ENCODE measurements at regions not wholly inside any gene's neighbourhood (a gene's known extent, or its start where the extent isn't known, plus 50 kb on each side); places are given as distances from the start of the nearest gene placed in this dataset.
"Not testable (repeated sequence)": the region's sequence is repeated elsewhere in the genome, so short reads cannot be mapped to it uniquely, and the experiment has no call there.

- Mint-ChIP-seq H3K27me3 (ENCODE audit: low read depth) (no peaks in the 10 kb centered on the region), H3K27ac (no peak overlapping the region), H3K36me3 (ENCODE audit: low read depth) (no peaks in the 10 kb centered on the region), H3K4me1 (ENCODE audit: low read depth) (no peaks in the 10 kb centered on the region), H3K9me3 (peaks cover 4% of the 10 kb centered on the region), H3K4me3 (no peak overlapping the region)
Observed at GRCh38 chrX:53883196-53883595, 161.1 kb downstream of the PHF8 start.

GRCh38 chrX:53882331-53882730 lies 161.9 kb downstream of the PHF8 start:
- Mint-ChIP-seq H3K9me3 (peaks cover 9% of the 10 kb centered on the region), H3K4me3 (no peak overlapping the region), H3K4me1 (ENCODE audit: low read depth) (no peaks in the 10 kb centered on the region), H3K27ac (no peak overlapping the region), H3K27me3 (ENCODE audit: low read depth) (no peaks in the 10 kb centered on the region), H3K36me3 (ENCODE audit: low read depth) (no peaks in the 10 kb centered on the region)

GRCh38 chrX:53880786-53881185 lies 163.5 kb downstream of the PHF8 start:
- not testable (repeated sequence) for H3K36me3 Mint-ChIP-seq (ENCODE audit: low read depth); H3K27ac Mint-ChIP-seq; H3K27me3 Mint-ChIP-seq (ENCODE audit: low read depth); H3K4me3 Mint-ChIP-seq; H3K4me1 Mint-ChIP-seq (ENCODE audit: low read depth)
- H3K9me3 Mint-ChIP-seq = peaks cover 10% of the 10 kb centered on the region

GRCh38 chrX:53859890-53860289 lies 173.4 kb upstream of the HUWE1 start:
- no peak overlapping the region for H3K4me3 Mint-ChIP-seq
- no peak overlapping the region for H3K27ac Mint-ChIP-seq
- H3K4me1 Mint-ChIP-seq (ENCODE audit: low read depth) = no peaks in the 10 kb centered on the region
- no peaks in the 10 kb centered on the region for H3K27me3 Mint-ChIP-seq (ENCODE audit: low read depth)
- H3K36me3 Mint-ChIP-seq (ENCODE audit: low read depth) = peaks cover 1% of the 10 kb centered on the region
- H3K9me3 Mint-ChIP-seq = no peaks in the 10 kb centered on the region

- Mint-ChIP-seq H3K27me3 (ENCODE audit: low read depth) (no peaks in the 10 kb centered on the region), H3K4me3 (peak overlapping the region; percentile 32), H3K4me1 (ENCODE audit: low read depth) (peaks cover 8% of the 10 kb centered on the region), H3K36me3 (ENCODE audit: low read depth) (peaks cover 2% of the 10 kb centered on the region), H3K27ac (no peak overlapping the region), H3K9me3 (peaks cover 8% of the 10 kb centered on the region)
Observed at GRCh38 chrX:53831662-53832635, 145.4 kb upstream of the HUWE1 start.

- H3K27ac Mint-ChIP-seq = no peak overlapping the region
- peaks cover 3% of the 10 kb centered on the region for H3K4me1 Mint-ChIP-seq (ENCODE audit: low read depth)
- peaks cover 8% of the 10 kb centered on the region for H3K9me3 Mint-ChIP-seq
- no peak overlapping the region for H3K4me3 Mint-ChIP-seq
- H3K27me3 Mint-ChIP-seq (ENCODE audit: low read depth) = no peaks in the 10 kb centered on the region
- peaks cover 2% of the 10 kb centered on the region for H3K36me3 Mint-ChIP-seq (ENCODE audit: low read depth)
Observed at GRCh38 chrX:53824686-53825085, 138.2 kb upstream of the HUWE1 start.

- H3K9me3 Mint-ChIP-seq; H3K27ac Mint-ChIP-seq; H3K4me1 Mint-ChIP-seq (ENCODE audit: low read depth); H3K4me3 Mint-ChIP-seq; H3K27me3 Mint-ChIP-seq (ENCODE audit: low read depth); H3K36me3 Mint-ChIP-seq (ENCODE audit: low read depth): not testable (repeated sequence)
Observed at GRCh38 chrX:53818115-53818514, 131.6 kb upstream of the HUWE1 start.

GRCh38 chrX:53817548-53817947 lies 131.0 kb upstream of the HUWE1 start:
- H3K9me3 Mint-ChIP-seq = no peaks in the 10 kb centered on the region
- H3K27me3 Mint-ChIP-seq (ENCODE audit: low read depth) = no peaks in the 10 kb centered on the region
- H3K36me3 Mint-ChIP-seq (ENCODE audit: low read depth) = no peaks in the 10 kb centered on the region
- no peak overlapping the region for H3K27ac Mint-ChIP-seq
- peak overlapping the region; percentile 29 for H3K4me3 Mint-ChIP-seq
- H3K4me1 Mint-ChIP-seq (ENCODE audit: low read depth) = peaks cover 9% of the 10 kb centered on the region

GRCh38 chrX:53813670-53814440 lies 127.3 kb upstream of the HUWE1 start:
- Mint-ChIP-seq H3K4me3 (no peak overlapping the region), H3K27me3 (ENCODE audit: low read depth) (no peaks in the 10 kb centered on the region), H3K9me3 (no peaks in the 10 kb centered on the region), H3K36me3 (ENCODE audit: low read depth) (no peaks in the 10 kb centered on the region), H3K27ac (no peak overlapping the region), H3K4me1 (ENCODE audit: low read depth) (peaks cover 12% of the 10 kb centered on the region)

- Mint-ChIP-seq H3K4me1 (ENCODE audit: low read depth) (peaks cover 10% of the 10 kb centered on the region), H3K27me3 (ENCODE audit: low read depth) (no peaks in the 10 kb centered on the region), H3K9me3 (peaks cover 15% of the 10 kb centered on the region), H3K27ac (no peak overlapping the region), H3K4me3 (no peak overlapping the region), H3K36me3 (ENCODE audit: low read depth) (peaks cover 2% of the 10 kb centered on the region)
Observed at GRCh38 chrX:53798281-53798680, 111.8 kb upstream of the HUWE1 start.

GRCh38 chrX:53795576-53795975 lies 109.1 kb upstream of the HUWE1 start:
- Mint-ChIP-seq H3K4me3 (no peak overlapping the region), H3K27me3 (ENCODE audit: low read depth) (no peaks in the 10 kb centered on the region), H3K4me1 (ENCODE audit: low read depth) (peaks cover 10% of the 10 kb centered on the region), H3K36me3 (ENCODE audit: low read depth) (peaks cover 1% of the 10 kb centered on the region), H3K9me3 (peaks cover 10% of the 10 kb centered on the region), H3K27ac (no peak overlapping the region)

- Mint-ChIP-seq H3K27me3 (ENCODE audit: low read depth) (no peaks in the 10 kb centered on the region), H3K9me3 (peaks cover 3% of the 10 kb centered on the region), H3K4me3 (no peak overlapping the region), H3K36me3 (ENCODE audit: low read depth) (no peaks in the 10 kb centered on the region), H3K27ac (no peak overlapping the region), H3K4me1 (ENCODE audit: low read depth) (peaks cover 10% of the 10 kb centered on the region)
Observed at GRCh38 chrX:53794181-53794580, 107.7 kb upstream of the HUWE1 start.

- Mint-ChIP-seq H3K27me3 (ENCODE audit: low read depth) (no peaks in the 10 kb centered on the region), H3K4me1 (ENCODE audit: low read depth) (peaks cover 2% of the 10 kb centered on the region), H3K9me3 (no peaks in the 10 kb centered on the region), H3K36me3 (ENCODE audit: low read depth) (no peaks in the 10 kb centered on the region), H3K27ac (no peak overlapping the region), H3K4me3 (no peak overlapping the region)
Observed at GRCh38 chrX:53768865-53769264, 82.3 kb upstream of the HUWE1 start.

GRCh38 chrX:53768451-53768850 lies 81.9 kb upstream of the HUWE1 start:
- Mint-ChIP-seq H3K27ac (no peak overlapping the region), H3K9me3 (no peaks in the 10 kb centered on the region), H3K36me3 (ENCODE audit: low read depth) (no peaks in the 10 kb centered on the region), H3K4me1 (ENCODE audit: low read depth) (peaks cover 2% of the 10 kb centered on the region), H3K27me3 (ENCODE audit: low read depth) (no peaks in the 10 kb centered on the region), H3K4me3 (no peak overlapping the region)

GRCh38 chrX:53767544-53767943 lies 81.0 kb upstream of the HUWE1 start:
- Mint-ChIP-seq H3K4me1 (ENCODE audit: low read depth) (peaks cover 2% of the 10 kb centered on the region), H3K9me3 (no peaks in the 10 kb centered on the region), H3K27me3 (ENCODE audit: low read depth) (no peaks in the 10 kb centered on the region), H3K36me3 (ENCODE audit: low read depth) (no peaks in the 10 kb centered on the region), H3K27ac (no peak overlapping the region), H3K4me3 (no peak overlapping the region)

Measured in T-helper 1 cell treated with Interleukin-12 subunit alpha and Interleukin-12 subunit beta and Interleukin-4 antibody, amounts not matched to agents 30 μg/mL and 1 μg/mL, for 36 hours (primary cell).